HFFc6 (cell line): ENCODE measurements at regions not wholly inside any gene's neighbourhood (a gene's known extent, or its start where the extent isn't known, plus 50 kb on each side); places are given as distances from the start of the nearest gene placed in this dataset.
A peak's percentile ranks its signal among the peaks of the same experiment; 100 is the strongest.

ENCODE experiments used
- DNase-seq: peaks from one replicate; pipeline ENCODE4 v3.0.0-alpha.2; 2018
- H3K27ac Mint-ChIP-seq: 2 replicates; pipeline ENCODE4 v1.8.0; 2020; ENCODE audit warnings: mild to moderate bottlenecking, mixed read lengths
- H3K27me3 Mint-ChIP-seq: 2 replicates; pipeline ENCODE4 v1.8.0; 2021; ENCODE audit warnings: mild to moderate bottlenecking, moderate library complexity, mixed read lengths; ENCODE audit not compliant: insufficient read depth
- H3K36me3 Mint-ChIP-seq: 2 replicates; pipeline ENCODE4 v1.8.0; 2021; ENCODE audit warnings: low read depth, mixed read lengths
- H3K4me1 Mint-ChIP-seq: 2 replicates; pipeline ENCODE4 v1.8.0; 2020; ENCODE audit warnings: low read depth, mixed read lengths
- H3K4me3 Mint-ChIP-seq: 2 replicates; pipeline ENCODE4 v1.8.0; 2020; ENCODE audit warnings: mild to moderate bottlenecking, moderate library complexity, mixed read lengths
- H3K9me3 Mint-ChIP-seq: 2 replicates; pipeline ENCODE4 v1.8.0; 2020; ENCODE audit warnings: mild to moderate bottlenecking, mixed read lengths
- TF ChIP-seq, protein P1 (sequence below): fragments of 200-600 bp; sonication (generic); IDR thresholded peaks from 2 replicates; pipeline ENCODE4 v1.5.0; 2021; ENCODE audit warnings: antibody characterized with exemption, mild to moderate bottlenecking

DNA sequence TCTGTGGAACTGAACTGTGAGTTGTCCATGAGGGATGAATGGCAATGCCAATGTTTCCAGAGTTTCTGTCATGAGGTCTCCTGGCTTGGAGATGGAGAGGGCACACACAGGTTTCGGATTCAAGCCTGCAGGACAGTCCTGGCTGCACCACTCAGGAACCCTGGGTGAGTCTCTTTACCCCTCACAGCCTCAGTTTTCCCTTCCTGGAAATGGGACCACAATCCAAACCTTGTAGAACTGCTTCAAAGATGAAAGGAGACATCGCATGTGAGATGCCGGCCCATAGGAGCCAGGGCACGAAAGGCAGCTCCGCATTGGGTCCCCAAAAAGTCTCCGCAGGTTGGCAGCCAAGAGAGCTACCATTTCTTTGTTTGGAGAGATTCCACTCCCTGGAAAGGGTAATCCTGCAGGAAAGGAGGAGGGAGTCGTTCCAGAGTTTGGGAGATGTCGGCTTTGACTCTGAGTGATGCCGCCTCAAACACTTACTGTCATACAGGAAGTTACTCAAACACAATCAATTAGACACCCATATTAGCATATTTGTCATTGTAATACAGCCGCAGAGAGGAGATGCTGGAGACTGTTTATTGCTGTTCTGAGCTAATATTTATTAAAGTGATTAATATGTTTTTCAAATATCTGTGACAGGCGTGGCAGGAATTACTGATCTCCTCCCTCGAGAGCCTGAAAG lies 318.3 kb downstream of the MN1 start:
- Mint-ChIP-seq H3K4me1 (peaks cover 10% of the 10 kb centered on the region), H3K36me3 (peaks cover 7% of the 10 kb centered on the region; the same call in 1 of the 2 replicates), H3K4me3 (no peak overlapping the region), H3K27ac (no peak overlapping the region), H3K9me3 (peaks cover 4% of the 10 kb centered on the region; the same call in 1 of the 2 replicates), H3K27me3 (peaks cover 3% of the 10 kb centered on the region)
- no peak for DNase-seq
- TF ChIP-seq, protein P1, sequence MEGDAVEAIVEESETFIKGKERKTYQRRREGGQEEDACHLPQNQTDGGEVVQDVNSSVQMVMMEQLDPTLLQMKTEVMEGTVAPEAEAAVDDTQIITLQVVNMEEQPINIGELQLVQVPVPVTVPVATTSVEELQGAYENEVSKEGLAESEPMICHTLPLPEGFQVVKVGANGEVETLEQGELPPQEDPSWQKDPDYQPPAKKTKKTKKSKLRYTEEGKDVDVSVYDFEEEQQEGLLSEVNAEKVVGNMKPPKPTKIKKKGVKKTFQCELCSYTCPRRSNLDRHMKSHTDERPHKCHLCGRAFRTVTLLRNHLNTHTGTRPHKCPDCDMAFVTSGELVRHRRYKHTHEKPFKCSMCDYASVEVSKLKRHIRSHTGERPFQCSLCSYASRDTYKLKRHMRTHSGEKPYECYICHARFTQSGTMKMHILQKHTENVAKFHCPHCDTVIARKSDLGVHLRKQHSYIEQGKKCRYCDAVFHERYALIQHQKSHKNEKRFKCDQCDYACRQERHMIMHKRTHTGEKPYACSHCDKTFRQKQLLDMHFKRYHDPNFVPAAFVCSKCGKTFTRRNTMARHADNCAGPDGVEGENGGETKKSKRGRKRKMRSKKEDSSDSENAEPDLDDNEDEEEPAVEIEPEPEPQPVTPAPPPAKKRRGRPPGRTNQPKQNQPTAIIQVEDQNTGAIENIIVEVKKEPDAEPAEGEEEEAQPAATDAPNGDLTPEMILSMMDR = no peak

DNA sequence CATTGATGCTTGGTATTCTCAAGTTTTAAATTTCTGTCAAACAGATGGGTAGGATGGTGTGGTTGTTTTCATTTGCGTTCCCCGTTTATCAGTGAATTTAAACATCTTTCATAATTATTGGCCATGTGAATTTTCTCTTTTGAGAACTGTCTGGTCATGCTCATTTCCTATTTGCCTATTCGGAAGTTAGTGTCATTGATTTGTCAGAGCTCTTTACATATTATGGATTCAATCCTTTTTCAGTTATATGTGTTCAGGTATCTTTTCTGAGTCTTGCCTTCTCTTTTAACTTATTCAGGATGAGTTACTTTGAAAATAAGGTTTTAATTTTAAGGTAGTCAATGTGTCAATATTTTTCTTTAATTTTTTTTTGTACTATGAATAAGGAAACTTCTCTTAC lies 315.7 kb downstream of the MN1 start:
- Mint-ChIP-seq H3K4me3 (no peak overlapping the region), H3K36me3 (0 out of 2 replicates have a peak, but pooled peaks cover 6% of the 10 kb centered on the region), H3K27ac (no peak overlapping the region), H3K4me1 (peaks cover 29% of the 10 kb centered on the region), H3K9me3 (peaks cover 4% of the 10 kb centered on the region; the same call in 1 of the 2 replicates), H3K27me3 (peaks cover 3% of the 10 kb centered on the region)
- no peak for DNase-seq
- TF ChIP-seq, protein P1 = no peak

DNA sequence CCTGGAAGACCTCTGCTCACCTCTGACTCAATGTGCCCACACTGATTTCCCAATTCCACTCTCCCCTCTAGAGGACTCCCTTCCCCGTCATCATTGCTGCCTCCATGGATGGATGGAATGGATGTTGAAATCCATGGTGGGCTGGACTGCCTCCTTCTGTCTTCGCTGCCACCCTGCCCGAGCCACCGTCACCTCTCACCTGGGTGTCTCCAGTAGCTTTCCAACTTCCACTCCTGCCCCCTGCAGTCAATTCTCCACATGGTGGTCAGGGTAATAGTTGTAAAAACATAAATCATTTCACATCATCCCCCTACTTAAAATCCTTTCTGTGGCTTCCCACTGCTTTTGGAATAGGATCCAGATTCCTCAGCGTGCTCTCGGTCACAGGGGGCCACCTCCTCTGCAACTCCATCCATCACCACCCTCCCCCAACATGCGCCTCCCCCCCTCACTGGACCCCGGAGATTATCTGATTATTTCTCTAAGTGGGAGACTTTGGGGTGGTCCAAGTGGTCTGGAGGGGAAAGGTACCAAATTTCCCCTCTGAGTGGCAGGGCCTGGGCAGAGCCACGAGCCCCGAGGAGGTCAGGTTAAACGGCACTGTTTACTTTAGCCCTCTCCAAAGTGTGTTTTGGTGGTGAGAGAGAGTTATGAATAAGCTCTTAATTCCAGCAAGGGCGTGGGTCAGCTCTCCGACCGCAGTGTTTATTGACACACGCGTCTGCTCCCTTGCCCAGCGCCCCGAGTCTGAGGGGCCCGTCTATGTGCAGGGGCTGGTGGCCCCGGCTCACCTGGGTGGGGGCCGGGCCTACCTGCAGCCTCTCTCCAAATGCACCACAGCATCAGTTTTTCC lies 313.7 kb downstream of the MN1 start:
- H3K4me3 Mint-ChIP-seq = no peak overlapping the region

DNA sequence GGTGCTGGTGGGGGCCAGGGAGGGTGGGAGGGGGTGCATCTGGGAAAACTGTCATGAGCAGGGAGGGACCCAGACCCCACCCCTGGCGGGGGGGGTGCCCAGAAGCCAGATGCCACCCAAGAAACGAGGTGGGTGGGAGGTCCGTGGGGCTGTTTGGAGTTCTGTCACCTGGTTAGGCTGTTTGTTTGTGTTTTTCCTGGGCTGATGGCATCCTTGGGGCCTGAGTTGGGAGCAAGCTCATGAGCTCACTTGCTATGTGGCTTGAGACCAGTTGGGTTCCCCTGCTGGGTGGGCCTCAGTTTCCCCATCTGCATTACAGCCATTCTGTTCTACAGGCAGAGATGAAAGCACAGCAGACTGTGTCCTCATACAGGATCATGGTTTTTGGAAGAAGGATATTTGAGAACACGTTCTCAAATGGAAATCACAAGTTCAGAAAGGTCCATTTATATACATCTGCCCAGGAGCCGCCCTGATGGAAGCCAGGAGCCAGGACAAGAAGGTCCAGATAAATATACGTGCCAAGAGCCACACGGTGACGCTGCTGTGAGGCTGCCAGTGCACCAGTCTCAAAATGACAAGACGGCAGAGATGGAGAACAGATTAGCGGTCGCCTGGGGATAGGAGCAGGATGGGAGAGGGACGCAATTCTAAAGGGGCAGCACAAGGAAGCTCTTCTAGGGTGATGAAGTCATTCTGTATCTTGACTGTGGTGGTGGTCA lies 312.9 kb downstream of the MN1 start:
- TF ChIP-seq, protein P1 = peak; percentile 33; the same call in 1 of the 2 replicates
- Mint-ChIP-seq H3K36me3 (peaks cover 21% of the 10 kb centered on the region), H3K27me3 (no peaks in the 10 kb centered on the region; the same call in 1 of the 2 replicates), H3K4me1 (peaks cover 23% of the 10 kb centered on the region), H3K27ac (peak overlapping the region; percentile 22), H3K9me3 (peaks cover 8% of the 10 kb centered on the region), H3K4me3 (peak overlapping the region; percentile 16; the same call in 1 of the 2 replicates)
- DNase-seq = peak; percentile 34

More for the DNA sequence above, 313.7 kb downstream of the MN1 start:
- DNase-seq = peak; percentile 9
- H3K4me1 Mint-ChIP-seq = peaks cover 25% of the 10 kb centered on the region
- peaks cover 21% of the 10 kb centered on the region for H3K36me3 Mint-ChIP-seq
- TF ChIP-seq, protein P1 = peak; percentile 24; the same call in 1 of the 2 replicates
- peaks cover 8% of the 10 kb centered on the region for H3K9me3 Mint-ChIP-seq
- H3K27ac Mint-ChIP-seq = no peak overlapping the region
- H3K27me3 Mint-ChIP-seq = peaks cover under 1% of the 10 kb centered on the region

DNA sequence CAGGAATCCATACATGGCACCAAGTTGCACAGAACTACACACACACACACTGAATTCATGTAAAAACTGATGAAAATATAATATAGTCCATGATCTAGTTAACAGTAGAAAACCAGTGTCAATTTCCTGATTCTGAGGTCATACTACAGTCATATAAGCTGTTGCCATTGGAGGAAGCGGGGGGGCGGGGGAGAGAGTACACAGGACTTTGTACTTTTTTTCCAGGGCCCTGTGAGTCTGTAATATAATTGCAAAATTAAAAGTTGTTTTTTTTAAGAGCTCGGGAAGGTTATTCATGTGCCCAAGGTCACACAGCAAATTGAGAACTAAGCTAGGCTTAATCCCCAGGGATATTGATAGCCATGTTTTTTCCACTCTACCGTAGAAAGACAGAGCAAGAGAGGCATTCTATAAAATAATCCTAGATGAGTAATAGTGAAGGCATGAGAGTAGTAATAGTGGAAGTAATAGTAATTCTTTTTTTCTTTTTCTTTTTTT lies 312.3 kb downstream of the MN1 start:
- Mint-ChIP-seq H3K4me3 (peak overlapping the region; percentile 16), H3K27me3 (no peaks in the 10 kb centered on the region; the same call in 1 of the 2 replicates), H3K36me3 (peaks cover 21% of the 10 kb centered on the region), H3K9me3 (peaks cover 8% of the 10 kb centered on the region), H3K27ac (peak overlapping the region; percentile 22), H3K4me1 (peaks cover 23% of the 10 kb centered on the region)
- TF ChIP-seq, protein P1 = no peak
- DNase-seq = peak; percentile 15
